Heart left ventricle (tissue), 16 donors: ENCODE measurements at regions not wholly inside any gene's neighbourhood (a gene's known extent, or its start where the extent isn't known, plus 50 kb on each side); places are given as distances from the start of the nearest gene placed in this dataset.

ENCODE experiments used
- ATAC-seq, 4 donors: fragments of 200-7000 bp; cut with Tn5 transposase; one replicate each; pipeline ENCODE4 v1.9.1; 2020 to 2022; ENCODE audit warnings: moderate library complexity in 4 of 4, mild to moderate bottlenecking in 3 of 4, moderate number of reproducible peaks in 1 of 4
- DNase-seq, 5 donors: peaks; one replicate each; pipeline ENCODE4 v3.0.0-alpha.2; 2020
- H3K27ac ChIP-seq, 12 donors: fragments of 200-600 bp; sonication (generic) in 4 of 12; one replicate each; pipeline versions ENCODE4 v1.5.0 to v1.8.0; 2016 to 2022; ENCODE audit warnings: mild to moderate bottlenecking in 2 of 12
- H3K27me3 ChIP-seq, 9 donors: fragments of 200-600 bp; sonication (generic) in 2 of 9; one replicate each; pipeline versions ENCODE4 v1.5.1 to v1.8.0; 2016 to 2022; ENCODE audit warnings: mild to moderate bottlenecking in 3 of 9
- H3K36me3 ChIP-seq, 9 donors: fragments of 200-600 bp; sonication (generic) in 2 of 9; one replicate each; pipeline versions ENCODE4 v1.5.0 to v1.8.0; 2018 to 2022; ENCODE audit warnings: mild to moderate bottlenecking in 2 of 9
- H3K4me1 ChIP-seq, 12 donors: fragments of 200-600 bp; sonication (generic) in 4 of 12; one replicate each; pipeline versions ENCODE4 v1.5.0 to v1.8.0; 2016 to 2022; ENCODE audit warnings: mild to moderate bottlenecking in 3 of 12
- H3K4me3 ChIP-seq, 12 donors: fragments of 200-600 bp; sonication (generic) in 4 of 12; one replicate each; pipeline versions ENCODE4 v1.5.0 to v1.8.0; 2017 to 2022; ENCODE audit warnings: mild to moderate bottlenecking in 9 of 12, moderate library complexity in 4 of 12
- H3K9me3 ChIP-seq, 12 donors: fragments of 200-600 bp; sonication (generic) in 4 of 12; one replicate each; pipeline versions ENCODE4 v1.5.0 to v1.8.0; 2016 to 2022; ENCODE audit warnings: mild to moderate bottlenecking in 1 of 12
- POLR2A ChIP-seq, 2 donors: fragments of 450-650 bp; IDR thresholded peaks; one replicate each; pipeline ENCODE4 v1.6.1; 2017; ENCODE audit warnings: antibody characterized with exemption in 2 of 2, mild to moderate bottlenecking in 2 of 2, moderate library complexity in 2 of 2
- WGBS, 4 donors: extraction: QIAGEN DNeasy Blood & Tissue Kit in 2 of 4; methylation state at CpG; one replicate each; pipeline versions ENCODE4 v1.1.5 to v1.1.7; 2013 to 2018; 5-methylcytosine and 5-hydroxymethylcytosine counted together
- intact Hi-C, 10 donors: fragments of 100-400 bp; cut with DNase I; formaldehyde crosslinking; loops; one replicate each; pipeline versions ENCODE4 v1.11.1 to v1.14.2; 2022
- TF ChIP-seq, protein P1 (sequence below), 12 donors: fragments of 200-600 bp; sonication (generic) in 4 of 12; IDR thresholded peaks; one replicate each; pipeline versions ENCODE4 v1.5.0 to v1.8.0; 2018 to 2022; ENCODE audit warnings: antibody characterized with exemption in 12 of 12, mild to moderate bottlenecking in 5 of 12
- donor health status: ischemic (EF 13 %, LVEDD 7.1; RV severe dilation, severe dysfunction).
- donor health status: healthy with polysubstance abuse.
- donor health status: DM: no; HTN: yes; CAD: no.
- donor health status: DM: no; HTN: no; CAD: no.
- donor health status: ischemic (EF 25% LVEDD 6.9; RV normal size, moderate dysfunction).
- donor health status: ischemic (EF 25% LVEDD 5.7; RV mildly dilated, moderate dysfunction).
- donor health status: healthy.
- donor health status: DM: yes; HTN: yes; CAD: no.
- donor health status: ischemic (EF 35%, LVEDD 5.7; RV mildly dilated, moderate dysfunction).
- donor health status: nonischemic (EF 11% LVEDD 7.7; RV severe dilation, severe dysfunction).
- donor health status: DM: yes; HTN: yes; CAD: no.
- donor health status: PGD.
- donor health status: ischemic (EF 29% LVEDD 5.4; RV normal size, mild dysfunction).
- donor health status: nonischemic (EF 23%, LVEDD 6.1; RV moderate dilation, normal function).

GRCh38 chr3:73729969-73730440 is 105.3 kb upstream of the PDZRN3 start:
- TF ChIP-seq POLR2A (IDR thresholded peaks at IDR 0.05) = no peak
- no peaks in the 10 kb centered on the region for H3K27me3 ChIP-seq
- no peak overlapping the region for H3K27ac ChIP-seq
- H3K4me1 ChIP-seq = peaks cover 0 to 23% (median 3%) of the 10 kb centered on the region in 12 donors
- H3K4me3 ChIP-seq = no peak overlapping the region
- DNase-seq (peak in 1 of 5 donors; percentile 26), ATAC-seq (peak in 3 of 4 donors; percentile 15 to 39 (median 27))
- no peaks in the 10 kb centered on the region for H3K36me3 ChIP-seq
- intact Hi-C loops = loop anchor here in 2 of 10 donors (10.0 kb wide), 1 partner anchor 105 kb away; the partner anchor contains the start of gene PDZRN3 (in 2 of the 2)
- no peaks in the 10 kb centered on the region for H3K9me3 ChIP-seq
- 36 to 55% (median 44%) methylated on average over 9 of the region's 9 CpGs for WGBS, 4 donors

DNA sequence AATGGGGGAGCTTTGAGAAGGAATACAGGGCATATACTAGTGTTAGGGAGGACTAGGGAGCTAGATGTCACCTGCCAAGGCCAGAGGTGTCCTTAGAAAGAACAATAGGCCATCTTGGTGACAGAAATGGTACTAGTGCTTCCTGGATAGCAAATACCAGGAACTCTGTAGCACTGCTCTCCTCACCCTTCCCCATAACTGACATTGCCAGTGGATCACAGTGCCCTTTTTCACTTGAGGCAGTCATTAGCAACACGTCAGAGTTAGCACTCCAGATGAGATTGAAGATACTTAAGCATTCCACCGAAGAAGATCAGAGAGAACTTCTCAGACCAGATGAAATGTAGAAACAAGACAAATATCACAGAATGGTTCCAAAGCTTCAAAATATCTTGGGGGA is 103.1 kb upstream of the PDZRN3 start:
- Histone ChIP-seq H3K4me3 (no peak overlapping the region), H3K27ac (peak overlapping the region in 2 of 12 donors; percentile 22 to 73), H3K27me3 (no peaks in the 10 kb centered on the region), H3K9me3 (no peaks in the 10 kb centered on the region), H3K36me3 (no peaks in the 10 kb centered on the region), H3K4me1 (peaks cover 0 to 18% (median 3%) of the 10 kb centered on the region in 12 donors)
- TF ChIP-seq, protein P1, sequence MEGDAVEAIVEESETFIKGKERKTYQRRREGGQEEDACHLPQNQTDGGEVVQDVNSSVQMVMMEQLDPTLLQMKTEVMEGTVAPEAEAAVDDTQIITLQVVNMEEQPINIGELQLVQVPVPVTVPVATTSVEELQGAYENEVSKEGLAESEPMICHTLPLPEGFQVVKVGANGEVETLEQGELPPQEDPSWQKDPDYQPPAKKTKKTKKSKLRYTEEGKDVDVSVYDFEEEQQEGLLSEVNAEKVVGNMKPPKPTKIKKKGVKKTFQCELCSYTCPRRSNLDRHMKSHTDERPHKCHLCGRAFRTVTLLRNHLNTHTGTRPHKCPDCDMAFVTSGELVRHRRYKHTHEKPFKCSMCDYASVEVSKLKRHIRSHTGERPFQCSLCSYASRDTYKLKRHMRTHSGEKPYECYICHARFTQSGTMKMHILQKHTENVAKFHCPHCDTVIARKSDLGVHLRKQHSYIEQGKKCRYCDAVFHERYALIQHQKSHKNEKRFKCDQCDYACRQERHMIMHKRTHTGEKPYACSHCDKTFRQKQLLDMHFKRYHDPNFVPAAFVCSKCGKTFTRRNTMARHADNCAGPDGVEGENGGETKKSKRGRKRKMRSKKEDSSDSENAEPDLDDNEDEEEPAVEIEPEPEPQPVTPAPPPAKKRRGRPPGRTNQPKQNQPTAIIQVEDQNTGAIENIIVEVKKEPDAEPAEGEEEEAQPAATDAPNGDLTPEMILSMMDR (IDR thresholded peaks at IDR 0.05) = no peak
- TF ChIP-seq POLR2A (IDR thresholded peaks at IDR 0.05) = no peak
- ATAC-seq (peak in 2 of 4 donors; percentile 10 to 27), DNase-seq (no peak)
- intact Hi-C loops = no loop called here
- WGBS, 4 donors = 41 to 73% (median 63%) methylated on average over 2 of the region's 2 CpGs

- Histone ChIP-seq H3K4me3 (no peak overlapping the region), H3K4me1 (peaks cover 0 to 18% (median 3%) of the 10 kb centered on the region in 12 donors), H3K9me3 (no peaks in the 10 kb centered on the region), H3K27ac (peak overlapping the region in 2 of 12 donors; percentile 22 to 73), H3K27me3 (no peaks in the 10 kb centered on the region), H3K36me3 (no peaks in the 10 kb centered on the region)
- DNase-seq (no peak), ATAC-seq (peak in 3 of 4 donors; percentile 31 to 59 (median 54))
- intact Hi-C loops = no loop called here
- WGBS, 4 donors = 35 to 44% (median 38%) methylated on average over 8 of the region's 8 CpGs
- TF ChIP-seq, protein P1 (IDR thresholded peaks at IDR 0.05) = no peak
- no peak for TF ChIP-seq POLR2A (IDR thresholded peaks at IDR 0.05)
Observed at GRCh38 chr3:73727117-73727821, 102.5 kb upstream of the PDZRN3 start.

DNA sequence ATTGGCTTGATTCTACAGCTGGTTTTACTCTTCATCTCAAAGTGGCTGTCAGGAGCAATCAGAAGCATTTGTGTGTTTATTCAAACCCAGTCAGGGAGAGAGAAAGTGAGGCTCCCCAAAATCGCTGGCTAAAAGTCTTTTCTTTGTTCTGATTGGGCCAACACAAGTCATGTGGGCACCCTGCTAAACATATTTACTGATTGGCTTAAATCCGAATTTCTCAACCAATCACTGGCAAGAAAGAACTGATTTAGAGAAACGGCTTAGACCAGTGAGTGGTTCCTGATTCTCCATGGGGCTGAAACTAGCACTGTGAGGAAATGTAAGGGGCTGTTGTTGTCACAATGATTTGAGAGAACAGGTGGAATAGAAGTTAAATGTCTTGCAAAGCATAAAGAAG is 98.9 kb upstream of the PDZRN3 start:
- H3K4me1 ChIP-seq = peaks cover 0 to 17% (median 3%) of the 10 kb centered on the region in 12 donors
- H3K27me3 ChIP-seq = no peaks in the 10 kb centered on the region
- H3K27ac ChIP-seq = no peak overlapping the region
- TF ChIP-seq, protein P1 (IDR thresholded peaks at IDR 0.05) = no peak
- TF ChIP-seq POLR2A (IDR thresholded peaks at IDR 0.05) = no peak
- no peak for DNase-seq
- intact Hi-C loops = no loop called here
- H3K9me3 ChIP-seq = no peaks in the 10 kb centered on the region
- no peak overlapping the region for H3K4me3 ChIP-seq
- ATAC-seq = no peak
- no peaks in the 10 kb centered on the region for H3K36me3 ChIP-seq
- 70 to 82% (median 75%) methylated on average over 3 of the region's 3 CpGs for WGBS, 4 donors
